NCI-H69 (cell line): ENCODE measurements at regions not wholly inside any gene's neighbourhood (a gene's known extent, or its start where the extent isn't known, plus 50 kb on each side); places are given as distances from the start of the nearest gene placed in this dataset.

ENCODE experiments used
- DNase-seq: peaks from one replicate; lab custom pipeline; 2025; lab: John Stamatoyannopoulos, UW

GRCh38 chr14:87732562-87732961, 260.4 kb downstream of the GALC start:
- no peak for DNase-seq

- DNase-seq, result no peak
Measured at GRCh38 chr14:87725318-87725717, 267.7 kb downstream of the GALC start.

GRCh38 chr14:87712396-87713090, 280.4 kb downstream of the GALC start:
- DNase-seq, result peak; percentile 51

DNA sequence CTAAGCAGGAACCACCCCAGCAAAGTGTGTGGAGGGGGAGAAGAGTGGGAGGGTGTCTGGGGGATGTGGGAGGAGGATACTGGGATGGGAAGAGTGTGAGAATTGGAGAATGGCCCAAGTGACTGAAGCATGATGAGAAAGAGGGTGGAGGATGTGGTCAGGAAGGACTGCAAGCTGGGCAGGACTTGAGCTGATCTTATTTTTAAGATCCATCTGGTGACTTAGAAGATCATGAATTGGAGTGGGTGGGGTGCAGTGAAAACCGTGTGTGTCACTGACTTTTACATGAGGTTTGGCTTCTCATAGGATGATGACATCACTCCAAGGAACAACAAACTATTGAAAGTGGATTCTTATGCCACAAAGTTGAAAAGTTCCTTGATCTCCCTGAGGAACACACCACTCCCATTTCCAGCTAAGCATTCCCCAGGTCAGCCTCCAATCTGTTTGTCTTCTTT, 287.5 kb downstream of the GALC start:
- DNase-seq, result no peak

DNA sequence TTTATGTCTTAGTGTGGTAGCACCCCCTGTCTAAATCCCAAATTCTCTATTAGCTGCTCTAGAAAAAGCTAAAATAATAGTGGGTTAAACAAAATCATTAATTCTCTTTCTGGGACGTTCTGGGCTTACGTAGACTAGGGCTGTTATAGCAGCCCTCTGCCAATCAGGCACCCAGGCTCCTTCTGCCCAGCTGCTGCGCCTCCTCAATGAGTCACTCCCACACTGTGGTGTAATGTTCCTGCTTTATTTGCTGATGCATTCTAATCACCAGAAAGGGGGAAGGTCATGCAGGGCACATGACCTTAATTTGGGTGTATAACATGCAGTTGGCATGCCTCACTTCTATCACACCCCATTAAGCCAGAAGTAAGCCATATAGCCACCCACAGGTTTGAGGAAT, 294.5 kb downstream of the GALC start:
- peak; percentile 19 for DNase-seq

DNA sequence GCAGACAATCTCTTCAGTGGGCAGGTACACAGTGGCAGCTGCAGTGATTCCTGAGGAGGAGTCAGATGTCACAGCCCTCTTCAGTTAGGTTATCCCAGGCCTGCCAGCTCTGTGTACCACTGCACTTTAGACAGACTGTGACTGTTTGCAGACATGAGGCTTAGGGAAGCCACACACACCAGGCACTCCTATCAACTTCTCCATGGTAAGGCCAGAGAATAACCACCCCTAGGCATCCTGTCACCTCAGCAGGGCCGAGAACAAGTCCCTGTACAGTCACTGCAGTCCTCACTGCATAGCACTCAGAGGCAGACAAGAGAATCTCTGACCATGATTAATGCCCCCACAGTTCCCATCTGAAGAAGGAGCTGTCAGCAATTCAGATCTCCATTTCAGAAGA, 296.5 kb downstream of the GALC start:
- peak; percentile 9 for DNase-seq

DNA sequence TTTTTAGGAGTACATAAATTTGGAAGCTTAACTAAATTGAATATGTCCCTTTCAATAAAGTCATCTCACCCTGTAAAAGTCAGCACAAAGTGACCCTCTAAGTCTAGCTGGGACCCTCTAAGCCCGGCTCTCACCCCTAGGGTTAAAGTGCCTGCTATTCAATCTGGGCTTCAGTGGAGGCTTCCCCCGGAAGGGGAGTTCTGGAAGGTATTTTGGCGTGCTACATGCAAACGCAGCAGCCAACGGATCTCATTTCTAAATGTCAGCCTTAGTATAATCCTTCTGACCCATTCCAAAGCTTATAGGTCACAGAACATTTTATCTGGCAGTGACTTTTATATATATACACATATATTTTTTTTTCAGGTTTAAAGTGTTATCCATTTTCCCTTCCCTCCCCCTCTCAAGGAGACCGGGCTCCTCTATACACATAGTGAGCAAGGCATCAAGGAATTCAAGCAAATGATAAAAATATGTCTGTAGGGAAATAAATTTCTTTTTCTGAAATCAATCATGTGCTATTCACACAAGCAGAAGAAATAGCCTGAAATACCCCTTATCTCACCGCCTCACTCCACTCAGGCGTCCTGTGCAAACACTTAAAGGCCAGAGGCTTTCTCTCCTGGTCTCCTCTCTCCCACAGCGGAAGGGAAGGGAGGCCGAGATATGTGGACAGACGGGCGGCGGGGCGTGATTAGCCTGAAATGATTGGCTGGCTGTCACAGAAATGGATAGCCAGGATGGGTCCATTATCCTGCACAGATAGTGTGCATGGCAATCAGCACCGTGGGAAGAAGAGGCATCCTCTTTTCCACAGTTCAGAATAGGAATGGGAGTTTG, 301.7 kb downstream of the GALC start:
- DNase-seq, result no peak

GRCh38 chr14:87690076-87690613, 302.8 kb downstream of the GALC start:
- peak; percentile 68 for DNase-seq

DNA sequence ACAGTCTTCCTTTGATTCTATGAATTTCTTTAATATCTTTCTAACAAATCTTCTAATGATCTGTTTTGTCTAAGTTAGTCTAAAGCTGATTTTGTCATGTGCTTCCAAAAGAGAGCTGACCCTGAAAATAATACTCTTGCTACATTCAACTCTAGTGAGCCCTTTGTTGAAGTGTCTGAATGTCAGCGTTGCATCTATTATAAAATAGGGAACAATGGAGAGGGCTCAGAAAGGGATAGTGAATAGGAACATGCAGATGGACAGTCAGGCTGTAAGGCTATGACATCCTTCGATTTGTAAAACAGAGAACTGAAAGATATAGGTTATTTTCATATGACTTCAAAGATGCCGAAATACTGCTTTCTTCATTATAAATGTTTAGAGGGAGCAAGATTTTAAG, 304.5 kb downstream of the GALC start:
- DNase-seq, result no peak

DNA sequence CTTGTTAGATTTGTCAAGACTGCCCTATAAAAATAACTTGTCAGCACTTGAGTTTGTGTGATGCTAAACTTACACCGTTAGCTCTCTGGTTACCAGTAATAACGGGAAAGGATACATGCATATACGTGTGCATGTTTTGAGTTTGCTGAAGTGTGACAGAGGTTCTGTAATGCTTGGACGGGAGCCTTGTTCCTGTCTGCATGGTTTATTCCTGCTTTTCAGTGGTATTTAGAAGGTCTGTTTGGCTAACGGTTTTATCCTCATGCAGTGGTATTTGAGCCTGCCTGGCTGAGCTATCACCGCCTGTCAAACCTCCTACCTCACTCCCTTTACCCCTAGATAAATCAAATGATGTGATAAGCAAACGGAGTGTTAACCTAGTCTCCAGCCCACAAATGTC, 305.6 kb downstream of the GALC start:
- no peak for DNase-seq

- DNase-seq, result no peak
Measured at GRCh38 chr14:87686746-87687145, 306.2 kb downstream of the GALC start.

- no peak for DNase-seq
Measured at GRCh38 chr14:87679866-87680265, 313.1 kb downstream of the GALC start.

- DNase-seq, result no peak
Measured at GRCh38 chr14:87678624-87679023, 314.4 kb downstream of the GALC start.

DNA sequence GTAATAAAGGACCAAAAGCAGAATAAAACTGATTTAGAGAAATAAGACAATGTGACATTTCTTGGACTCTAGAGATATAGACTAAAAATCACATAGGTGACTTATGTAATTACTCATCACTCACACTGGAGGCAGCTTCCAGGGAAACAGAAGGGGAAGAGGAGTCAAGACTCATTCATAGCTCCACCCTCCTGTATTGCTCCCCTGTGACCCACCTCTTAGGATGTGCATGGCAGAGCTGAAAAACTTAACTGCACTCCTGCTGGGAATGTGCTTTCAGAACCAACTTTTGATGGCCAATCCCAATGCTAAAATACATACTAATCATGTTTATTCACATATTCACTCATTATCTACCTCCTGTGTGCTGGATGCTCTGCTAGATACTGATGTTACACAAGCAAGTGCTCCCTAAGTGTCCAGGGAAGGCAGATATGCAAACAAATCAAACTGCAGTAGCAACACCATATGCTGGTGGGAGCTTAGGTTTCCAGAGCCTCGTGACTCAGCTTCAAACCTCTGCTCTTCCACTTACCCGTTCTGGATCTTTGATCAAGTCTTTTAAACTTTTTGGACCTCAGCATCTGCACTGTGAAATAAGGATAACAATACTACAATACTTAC, 316.1 kb downstream of the GALC start:
- peak; percentile 55 for DNase-seq

DNA sequence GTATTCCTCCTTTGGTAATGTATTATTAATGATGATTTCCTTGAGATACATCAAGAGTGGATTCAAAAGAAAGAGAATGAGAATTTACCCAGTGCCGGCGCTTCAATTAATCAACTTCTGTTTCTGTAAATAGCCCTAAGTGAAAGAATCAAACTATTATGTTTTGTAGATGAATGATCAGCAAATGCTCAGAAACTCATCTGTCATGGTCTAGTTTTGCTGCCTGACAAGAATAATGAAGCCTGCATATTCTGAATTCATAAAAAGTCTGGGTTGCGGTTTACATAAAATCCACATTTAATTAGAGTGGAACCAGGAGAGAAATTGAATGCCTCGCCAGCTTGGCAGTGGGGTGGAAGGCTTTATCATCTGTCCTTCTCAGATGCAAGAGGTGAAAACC, 325.3 kb downstream of the GALC start:
- DNase-seq, result no peak

DNA sequence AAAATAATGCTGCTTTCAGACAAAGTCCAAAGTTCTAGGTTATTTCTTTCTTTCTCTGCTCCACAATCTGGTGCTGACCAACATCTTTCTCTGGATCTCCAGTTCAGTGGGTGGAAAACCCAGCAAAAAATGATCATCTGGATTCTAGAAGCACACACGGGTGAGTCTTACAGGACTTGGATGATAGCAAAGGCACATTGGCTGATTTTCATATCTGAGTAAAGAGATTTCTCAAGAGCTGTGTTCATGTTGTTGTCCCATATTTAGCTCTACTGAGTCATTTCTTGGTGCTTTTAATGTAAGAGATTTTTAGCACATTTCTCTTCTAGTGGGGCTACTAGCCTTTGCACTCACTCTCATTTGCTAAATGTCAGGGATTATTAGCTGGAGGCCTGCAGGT, 336.7 kb downstream of the GALC start:
- no peak for DNase-seq

GRCh38 chr14:87652278-87652677, 340.7 kb downstream of the GALC start:
- no peak for DNase-seq

DNA sequence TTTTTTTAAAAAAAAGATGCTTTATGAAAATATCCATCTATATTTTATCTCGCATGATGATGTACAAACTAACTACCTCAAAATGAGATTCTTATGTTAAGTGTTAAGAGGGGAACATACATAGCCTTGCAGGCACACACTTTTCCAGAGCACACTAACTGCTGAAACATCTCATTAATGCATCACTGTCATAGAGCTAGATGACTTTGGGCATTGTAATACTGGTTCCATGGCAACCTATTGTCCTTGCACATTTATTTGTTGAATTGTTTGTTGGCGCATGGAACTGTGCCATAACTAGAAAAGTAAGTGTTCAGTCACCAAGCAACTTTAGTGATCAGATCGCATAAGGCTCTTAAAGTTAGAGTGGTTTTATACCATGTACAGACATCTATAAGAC, 348.3 kb downstream of the GALC start:
- DNase-seq, result peak; percentile 27

GRCh38 chr14:87643005-87643404, 350.0 kb downstream of the GALC start:
- DNase-seq, result peak; percentile 64

GRCh38 chr14:87640553-87640952, 352.4 kb downstream of the GALC start:
- no peak for DNase-seq

GRCh38 chr14:87638196-87638595, 354.8 kb downstream of the GALC start:
- no peak for DNase-seq

DNA sequence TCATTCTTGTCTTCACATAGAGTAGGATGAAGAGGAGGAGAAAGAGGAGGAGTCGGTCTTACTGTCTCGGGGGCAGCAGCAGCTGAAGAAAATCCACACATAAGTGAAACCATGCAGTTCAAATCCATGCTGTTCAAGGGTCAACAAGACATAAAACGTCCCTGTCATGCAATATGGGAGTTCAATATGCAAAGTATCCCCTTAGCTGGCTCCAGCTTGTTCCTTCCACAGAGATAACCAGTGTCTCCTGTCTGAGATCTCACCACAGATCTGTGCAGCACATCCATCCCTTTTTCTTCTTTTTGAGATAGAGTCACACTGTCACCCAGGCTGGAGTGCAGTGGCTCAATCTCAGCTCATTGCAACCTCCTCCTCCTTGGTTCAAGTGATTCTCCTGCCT, 357.5 kb downstream of the GALC start:
- DNase-seq, result no peak

- no peak for DNase-seq
Measured at GRCh38 chr14:87632796-87633195, 360.2 kb downstream of the GALC start.
